AG10803 (cell line): ENCODE measurements at regions not wholly inside any gene's neighbourhood (a gene's known extent, or its start where the extent isn't known, plus 50 kb on each side); places are given as distances from the start of the nearest gene placed in this dataset.
A peak's percentile ranks its signal among the peaks of the same experiment; 100 is the strongest.

Experiments used
- DNase-seq: peaks from one replicate; pipeline ENCODE4 v3.0.0; 2010; ENCODE audit warnings: low read depth
- H3K4me3 ChIP-seq: 2 replicates; pipeline ENCODE4 v1.5.1; 2011; ENCODE audit warnings: mild to moderate bottlenecking, low read length, control low read depth
- TF ChIP-seq, protein P1 (sequence below): conservative IDR thresholded peaks from 2 replicates; pipeline ENCODE4 v1.5.1; 2011; ENCODE audit warnings: mild to moderate bottlenecking, low read length, control low read depth, inconsistent platforms

- DNase-seq, result peak; percentile 86
- no peak overlapping the region for H3K4me3 ChIP-seq
- TF ChIP-seq, protein P1, sequence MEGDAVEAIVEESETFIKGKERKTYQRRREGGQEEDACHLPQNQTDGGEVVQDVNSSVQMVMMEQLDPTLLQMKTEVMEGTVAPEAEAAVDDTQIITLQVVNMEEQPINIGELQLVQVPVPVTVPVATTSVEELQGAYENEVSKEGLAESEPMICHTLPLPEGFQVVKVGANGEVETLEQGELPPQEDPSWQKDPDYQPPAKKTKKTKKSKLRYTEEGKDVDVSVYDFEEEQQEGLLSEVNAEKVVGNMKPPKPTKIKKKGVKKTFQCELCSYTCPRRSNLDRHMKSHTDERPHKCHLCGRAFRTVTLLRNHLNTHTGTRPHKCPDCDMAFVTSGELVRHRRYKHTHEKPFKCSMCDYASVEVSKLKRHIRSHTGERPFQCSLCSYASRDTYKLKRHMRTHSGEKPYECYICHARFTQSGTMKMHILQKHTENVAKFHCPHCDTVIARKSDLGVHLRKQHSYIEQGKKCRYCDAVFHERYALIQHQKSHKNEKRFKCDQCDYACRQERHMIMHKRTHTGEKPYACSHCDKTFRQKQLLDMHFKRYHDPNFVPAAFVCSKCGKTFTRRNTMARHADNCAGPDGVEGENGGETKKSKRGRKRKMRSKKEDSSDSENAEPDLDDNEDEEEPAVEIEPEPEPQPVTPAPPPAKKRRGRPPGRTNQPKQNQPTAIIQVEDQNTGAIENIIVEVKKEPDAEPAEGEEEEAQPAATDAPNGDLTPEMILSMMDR, result no peak
Measured at GRCh38 chr6:142568857-142569597, 267.2 kb downstream of the ADGRG6 start.

DNA sequence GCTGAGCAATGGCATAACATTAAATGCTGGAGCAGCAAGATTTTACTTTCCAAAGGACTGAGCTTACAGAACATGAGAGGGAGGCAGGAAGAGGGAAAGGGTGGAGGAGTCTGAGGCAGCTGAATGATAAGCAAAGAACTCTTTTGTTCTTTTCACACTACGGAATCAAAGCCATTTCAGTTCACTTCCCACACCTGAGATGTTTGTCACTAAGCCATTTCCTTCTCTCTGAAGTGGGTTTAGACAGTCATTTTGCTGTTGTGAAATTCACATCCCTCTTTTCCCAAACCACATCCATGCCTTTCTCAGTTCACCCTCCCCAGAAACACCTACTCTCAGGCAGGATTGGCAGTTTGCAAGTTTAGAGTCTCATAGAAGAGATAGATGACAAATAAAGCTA lies 267.9 kb downstream of the ADGRG6 start:
- TF ChIP-seq, protein P1, result no peak
- H3K4me3 ChIP-seq, result no peak overlapping the region
- peak; percentile 12 for DNase-seq

DNA sequence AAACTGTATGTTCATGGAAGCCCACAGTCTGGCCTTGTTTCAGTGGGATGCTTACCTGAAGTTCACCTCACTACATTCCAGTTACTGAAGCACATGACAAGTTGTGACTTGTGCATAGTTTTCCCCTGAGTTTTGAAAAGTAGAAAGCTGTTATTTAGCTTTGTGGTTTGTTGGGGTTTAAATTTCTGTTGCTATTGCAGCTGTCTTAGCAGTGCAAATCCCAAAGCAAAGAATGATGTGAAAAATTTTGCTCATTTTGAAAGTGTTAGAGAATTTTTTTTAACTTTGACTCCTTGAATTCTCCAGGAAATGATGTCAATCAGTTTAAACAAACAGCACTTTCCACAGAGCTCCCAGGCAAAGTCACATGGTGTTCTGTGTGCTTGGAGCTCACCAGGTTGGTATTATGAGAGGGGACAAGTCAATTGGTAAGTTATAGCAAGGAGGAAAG lies 268.4 kb downstream of the ADGRG6 start:
- no peak overlapping the region for H3K4me3 ChIP-seq
- TF ChIP-seq, protein P1, result no peak
- DNase-seq, result peak; percentile 69

- no peak overlapping the region for H3K4me3 ChIP-seq
- no peak for DNase-seq
- TF ChIP-seq, protein P1, result no peak
Measured at GRCh38 chr6:142592876-142593275, 291.1 kb downstream of the ADGRG6 start.

- no peak for DNase-seq
- TF ChIP-seq, protein P1, result no peak
- no peak overlapping the region for H3K4me3 ChIP-seq
Measured at GRCh38 chr6:142597836-142598235, 296.0 kb downstream of the ADGRG6 start.

DNA sequence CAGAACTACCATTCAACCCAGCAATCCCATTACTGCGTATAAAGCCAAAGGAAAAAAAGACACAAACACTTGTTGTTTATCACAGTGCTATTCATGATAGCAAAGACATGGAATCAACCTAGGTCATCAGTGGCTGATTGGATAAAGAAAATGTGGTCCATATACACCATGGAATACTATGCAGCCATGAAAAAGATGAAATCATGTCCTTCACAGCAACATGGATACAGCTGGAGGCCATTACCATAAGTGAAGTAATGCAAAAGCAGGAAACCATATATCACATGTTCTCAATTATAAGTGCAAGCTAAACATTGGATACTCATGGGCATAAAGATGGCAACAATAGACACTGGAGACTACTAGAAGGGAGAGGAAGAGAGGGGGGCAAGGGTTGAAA lies 299.6 kb downstream of the ADGRG6 start:
- DNase-seq, result no peak
- TF ChIP-seq, protein P1, result no peak
- no peak overlapping the region for H3K4me3 ChIP-seq

- TF ChIP-seq, protein P1, result no peak
- no peak for DNase-seq
- no peak overlapping the region for H3K4me3 ChIP-seq
Measured at GRCh38 chr6:142602972-142603371, 301.2 kb downstream of the ADGRG6 start.
